ENCODE measurements at regions not wholly inside any gene's neighbourhood (a gene's known extent, or its start where the extent isn't known, plus 50 kb on each side); places are given as distances from the start of the nearest gene placed in this dataset.

GRCh38 chr2:240244543-240244942 is 104.1 kb upstream of the OTOS start:
- no peak for FAIRE-seq
- TF ChIP-seq EZH2 (IDR thresholded peaks at IDR 0.05; ENCODE audit: insufficient read depth, low read length) (no peak), CTCF (IDR thresholded peaks at IDR 0.05; ENCODE audit: insufficient read depth, low read depth, low read length) (no peak)
- no peak overlapping the region for H3K27ac Mint-ChIP-seq (ENCODE audit: unreplicated experiment)

GRCh38 chr2:240245184-240245583 is 104.7 kb upstream of the OTOS start:
- no peak for TF ChIP-seq CTCF (IDR thresholded peaks at IDR 0.05; ENCODE audit: insufficient read depth, low read depth, low read length)
- no peak for TF ChIP-seq EZH2 (IDR thresholded peaks at IDR 0.05; ENCODE audit: insufficient read depth, low read length)
- H4K20me1 ChIP-seq (ENCODE audit: insufficient read depth, low read length), result no peaks in the 10 kb centered on the region
- DNase-seq (ENCODE audit: low read depth), result no peak
- H3K27ac ChIP-seq (ENCODE audit: low read depth, low read length), result no peak overlapping the region
- Mint-ChIP-seq H3K27ac (ENCODE audit: unreplicated experiment) (no peak overlapping the region), H3K36me3 (ENCODE audit: low read depth, unreplicated experiment) (peaks cover 2% of the 10 kb centered on the region), H3K4me1 (ENCODE audit: low read depth, unreplicated experiment) (peaks cover 11% of the 10 kb centered on the region), H3K27me3 (ENCODE audit: low read depth, unreplicated experiment) (peaks cover 10% of the 10 kb centered on the region), H3K4me3 (ENCODE audit: unreplicated experiment) (no peak overlapping the region), H3K9me3 (ENCODE audit: unreplicated experiment) (peaks cover 3% of the 10 kb centered on the region)
- no peaks in the 10 kb centered on the region for H3K27me3 ChIP-seq (ENCODE audit: insufficient read depth, low read length)
- no peak overlapping the region for H3K4me3 ChIP-seq (ENCODE audit: insufficient read depth, low read depth, low read length)
- no peak overlapping the region for H2AFZ ChIP-seq (ENCODE audit: low read depth, low read length)
- H3K79me2 ChIP-seq (ENCODE audit: insufficient read depth, low read length), result no peaks in the 10 kb centered on the region
- H3K9ac ChIP-seq (ENCODE audit: low read length), result no peak overlapping the region
- H3K9me3 ChIP-seq (ENCODE audit: insufficient read depth, low read depth, low read length), result no peaks in the 10 kb centered on the region
- H3K36me3 ChIP-seq (ENCODE audit: insufficient read depth, low read length), result no peaks in the 10 kb centered on the region
- H3K4me2 ChIP-seq (ENCODE audit: low read length), result no peak overlapping the region
- H3K4me1 ChIP-seq (ENCODE audit: insufficient read depth, low read length), result peaks cover 2% of the 10 kb centered on the region
- FAIRE-seq, result no peak

More at GRCh38 chr2:240244543-240244942, 104.1 kb upstream of the OTOS start:
- peaks cover 3% of the 10 kb centered on the region for H3K9me3 Mint-ChIP-seq (ENCODE audit: unreplicated experiment)
- peaks cover 5% of the 10 kb centered on the region for H3K4me1 Mint-ChIP-seq (ENCODE audit: low read depth, unreplicated experiment)
- Histone ChIP-seq H3K4me1 (ENCODE audit: insufficient read depth, low read length) (no peaks in the 10 kb centered on the region), H3K9ac (ENCODE audit: low read length) (no peak overlapping the region), H3K9me3 (ENCODE audit: insufficient read depth, low read depth, low read length) (no peaks in the 10 kb centered on the region), H3K4me3 (ENCODE audit: insufficient read depth, low read depth, low read length) (no peak overlapping the region), H2AFZ (ENCODE audit: low read depth, low read length) (peak overlapping the region; percentile 16), H3K27ac (ENCODE audit: low read depth, low read length) (no peak overlapping the region), H3K79me2 (ENCODE audit: insufficient read depth, low read length) (no peaks in the 10 kb centered on the region), H3K36me3 (ENCODE audit: insufficient read depth, low read length) (no peaks in the 10 kb centered on the region), H4K20me1 (ENCODE audit: insufficient read depth, low read length) (no peaks in the 10 kb centered on the region), H3K27me3 (ENCODE audit: insufficient read depth, low read length) (no peaks in the 10 kb centered on the region), H3K4me2 (ENCODE audit: low read length) (no peak overlapping the region)
- peaks cover 8% of the 10 kb centered on the region for H3K27me3 Mint-ChIP-seq (ENCODE audit: low read depth, unreplicated experiment)
- no peak for DNase-seq (ENCODE audit: low read depth)
- no peak overlapping the region for H3K4me3 Mint-ChIP-seq (ENCODE audit: unreplicated experiment)
- peaks cover 2% of the 10 kb centered on the region for H3K36me3 Mint-ChIP-seq (ENCODE audit: low read depth, unreplicated experiment)

- Histone ChIP-seq H2AFZ (ENCODE audit: low read depth, low read length) (no peak overlapping the region), H3K9ac (ENCODE audit: low read length) (no peak overlapping the region), H3K27me3 (ENCODE audit: insufficient read depth, low read length) (no peaks in the 10 kb centered on the region), H3K36me3 (ENCODE audit: insufficient read depth, low read length) (no peaks in the 10 kb centered on the region), H3K4me1 (ENCODE audit: insufficient read depth, low read length) (peaks cover 8% of the 10 kb centered on the region), H3K9me3 (ENCODE audit: insufficient read depth, low read depth, low read length) (no peaks in the 10 kb centered on the region), H4K20me1 (ENCODE audit: insufficient read depth, low read length) (no peaks in the 10 kb centered on the region), H3K79me2 (ENCODE audit: insufficient read depth, low read length) (no peaks in the 10 kb centered on the region), H3K4me3 (ENCODE audit: insufficient read depth, low read depth, low read length) (no peak overlapping the region), H3K4me2 (ENCODE audit: low read length) (peak overlapping the region; percentile 30), H3K27ac (ENCODE audit: low read depth, low read length) (no peak overlapping the region)
- Mint-ChIP-seq H3K27me3 (ENCODE audit: low read depth, unreplicated experiment) (peaks cover 6% of the 10 kb centered on the region), H3K36me3 (ENCODE audit: low read depth, unreplicated experiment) (peaks cover 2% of the 10 kb centered on the region), H3K27ac (ENCODE audit: unreplicated experiment) (no peak overlapping the region), H3K4me3 (ENCODE audit: unreplicated experiment) (no peak overlapping the region), H3K9me3 (ENCODE audit: unreplicated experiment) (peaks cover 3% of the 10 kb centered on the region), H3K4me1 (ENCODE audit: low read depth, unreplicated experiment) (peaks cover 13% of the 10 kb centered on the region)
- no peak for TF ChIP-seq CTCF (IDR thresholded peaks at IDR 0.05; ENCODE audit: insufficient read depth, low read depth, low read length)
- TF ChIP-seq EZH2 (IDR thresholded peaks at IDR 0.05; ENCODE audit: insufficient read depth, low read length), result no peak
- no peak for DNase-seq (ENCODE audit: low read depth)
- FAIRE-seq, result no peak
These were observed 105.2 kb upstream of the OTOS start for GRCh38 chr2:240245706-240246105.

All from astrocyte (in vitro differentiated cells and primary cell).